Peyer's patch (tissue), 4 donors: ENCODE measurements at regions not wholly inside any gene's neighbourhood (a gene's known extent, or its start where the extent isn't known, plus 50 kb on each side); places are given as distances from the start of the nearest gene placed in this dataset.

Source experiments
- POLR2A ChIP-seq, 2 donors: fragments of 450-650 bp; IDR thresholded peaks; one replicate each; pipeline ENCODE4 v1.5.1; 2017; ENCODE audit warnings: antibody characterized with exemption in 2 of 2, mild to moderate bottlenecking in 2 of 2, moderate library complexity in 2 of 2
- TF ChIP-seq, protein P1 (sequence below), 6 experiments: fragments of 450-650 bp in 4 of 6; fragments of 200-600 bp in 2 of 6; sonication (generic) in 1 of 6; IDR thresholded peaks; one replicate each; pipeline ENCODE4 v1.5.1; 2017 to 2019; ENCODE audit warnings: antibody characterized with exemption in 6 of 6, mild to moderate bottlenecking in 3 of 6, moderate library complexity in 1 of 6

DNA sequence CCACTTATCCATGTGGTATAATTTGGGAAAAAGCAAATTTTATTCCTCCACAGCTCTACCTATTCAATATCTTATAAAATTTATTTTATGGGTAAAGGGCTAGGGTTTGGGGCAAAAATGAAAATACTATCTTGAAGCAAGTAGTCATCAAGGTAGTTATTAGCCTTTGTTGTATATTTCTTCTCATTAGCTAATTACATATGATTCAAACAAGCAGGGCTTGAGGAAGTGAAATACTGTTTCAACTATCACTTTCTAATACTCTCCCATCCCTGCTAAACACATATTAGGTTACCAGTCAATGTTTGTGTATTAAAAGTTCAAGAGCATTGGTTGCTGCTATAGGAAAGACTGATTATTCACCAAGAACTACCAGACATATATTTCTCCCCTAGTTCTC is 517.3 kb downstream of the METTL15 start:
- TF ChIP-seq, protein P1, sequence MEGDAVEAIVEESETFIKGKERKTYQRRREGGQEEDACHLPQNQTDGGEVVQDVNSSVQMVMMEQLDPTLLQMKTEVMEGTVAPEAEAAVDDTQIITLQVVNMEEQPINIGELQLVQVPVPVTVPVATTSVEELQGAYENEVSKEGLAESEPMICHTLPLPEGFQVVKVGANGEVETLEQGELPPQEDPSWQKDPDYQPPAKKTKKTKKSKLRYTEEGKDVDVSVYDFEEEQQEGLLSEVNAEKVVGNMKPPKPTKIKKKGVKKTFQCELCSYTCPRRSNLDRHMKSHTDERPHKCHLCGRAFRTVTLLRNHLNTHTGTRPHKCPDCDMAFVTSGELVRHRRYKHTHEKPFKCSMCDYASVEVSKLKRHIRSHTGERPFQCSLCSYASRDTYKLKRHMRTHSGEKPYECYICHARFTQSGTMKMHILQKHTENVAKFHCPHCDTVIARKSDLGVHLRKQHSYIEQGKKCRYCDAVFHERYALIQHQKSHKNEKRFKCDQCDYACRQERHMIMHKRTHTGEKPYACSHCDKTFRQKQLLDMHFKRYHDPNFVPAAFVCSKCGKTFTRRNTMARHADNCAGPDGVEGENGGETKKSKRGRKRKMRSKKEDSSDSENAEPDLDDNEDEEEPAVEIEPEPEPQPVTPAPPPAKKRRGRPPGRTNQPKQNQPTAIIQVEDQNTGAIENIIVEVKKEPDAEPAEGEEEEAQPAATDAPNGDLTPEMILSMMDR (IDR thresholded peaks at IDR 0.05) = no peak
- no peak for TF ChIP-seq POLR2A (IDR thresholded peaks at IDR 0.05)
